A673 (cell line): ENCODE measurements at regions not wholly inside any gene's neighbourhood (a gene's known extent, or its start where the extent isn't known, plus 50 kb on each side); places are given as distances from the start of the nearest gene placed in this dataset.

Experiments used
- BruUV-seq: library from RNA; stranded (reverse); fragments of 400-500 nt; replicated peaks from 2 replicates; lab custom pipeline; 2021; lab: Mats Ljungman, UMichigan
- CTCF ChIA-PET: fragments of 300-600 bp; sonication (Branson Sonifier 250); formaldehyde crosslinking; loops from one replicate; lab custom pipeline; 2022; ENCODE audit warnings: antibody characterized with exemption; lab: Charles Lee
- POLR2A ChIA-PET: fragments of 300-600 bp; sonication (Branson Sonifier 250); formaldehyde crosslinking; loops from one replicate; lab custom pipeline; 2022; ENCODE audit warnings: antibody characterized with exemption; ENCODE audit not compliant: low non-redundant PET; lab: Charles Lee
- DNase-seq: peaks from one replicate; pipeline ENCODE4 v3.0.0-alpha.2; 2015; ENCODE audit warnings: low spot score
- H3K27ac ChIP-seq: fragments of 200-600 bp; sonication (generic); 2 replicates; pipeline ENCODE4 v1.5.1; 2016; ENCODE audit warnings: mixed run types, low read depth, mild to moderate bottlenecking, mixed read lengths, antibody characterized with exemption, low read length; ENCODE audit not compliant: poor library complexity, severe bottlenecking
- H3K27me3 ChIP-seq: fragments of 200-600 bp; sonication (generic); replicated peaks from 2 replicates; pipeline ENCODE4 v1.6.1; 2017; ENCODE audit warnings: mixed run types, low read depth, mild to moderate bottlenecking, mixed read lengths, antibody characterized with exemption, low read length; ENCODE audit not compliant: insufficient read depth, poor library complexity
- H3K36me3 ChIP-seq: fragments of 200-600 bp; sonication (generic); 2 replicates; pipeline ENCODE4 v1.6.1; 2016; ENCODE audit warnings: mixed run types, mild to moderate bottlenecking, mixed read lengths, antibody characterized with exemption, low read length; ENCODE audit not compliant: insufficient read depth, poor library complexity, severe bottlenecking
- H3K4me1 ChIP-seq: fragments of 200-600 bp; sonication (generic); 2 replicates; pipeline ENCODE4 v1.6.1; 2017; ENCODE audit warnings: mixed run types, mild to moderate bottlenecking, mixed read lengths, antibody characterized with exemption, low read length; ENCODE audit not compliant: insufficient read depth, poor library complexity, severe bottlenecking
- H3K4me3 ChIP-seq: fragments of 200-600 bp; sonication (generic); 2 replicates; pipeline ENCODE4 v1.5.1; 2016; ENCODE audit warnings: low read depth, mixed run types, mild to moderate bottlenecking, mixed read lengths, low read length; ENCODE audit not compliant: poor library complexity, severe bottlenecking
- H3K9me3 ChIP-seq: fragments of 200-600 bp; sonication (generic); 2 replicates; pipeline ENCODE4 v1.6.1; 2016; ENCODE audit warnings: mixed run types, low read depth, mild to moderate bottlenecking, mixed read lengths, antibody characterized with exemption, low read length; ENCODE audit not compliant: poor library complexity, severe bottlenecking
- CTCF ChIP-seq: fragments of 300-800, 200-600 bp; sonication (generic); conservative IDR thresholded peaks from 2 replicates; pipeline ENCODE4 v1.5.1; 2017; ENCODE audit warnings: low read depth, mild to moderate bottlenecking, antibody characterized with exemption, low read length, moderate library complexity, mixed read lengths
- EZH2 ChIP-seq: fragments of 200-600 bp; sonication (generic); IDR thresholded peaks from 2 replicates; pipeline ENCODE4 v1.6.1; 2017; ENCODE audit warnings: borderline replicate concordance, low read depth, mild to moderate bottlenecking, mixed read lengths, antibody characterized with exemption, low read length; ENCODE audit not compliant: poor library complexity, severe bottlenecking
- intact Hi-C: fragments of 100-400 bp; cut with micrococcal nuclease; formaldehyde crosslinking; loops from one replicate; pipeline ENCODE4 v1.10.0; 2022; ENCODE audit not compliant: unreplicated experiment

- Histone ChIP-seq H3K27ac (peak overlapping the region; percentile 96), H3K27me3 (no peaks in the 10 kb centered on the region), H3K36me3 (no peaks in the 10 kb centered on the region), H3K4me1 (peaks cover 63% of the 10 kb centered on the region), H3K9me3 (no peaks in the 10 kb centered on the region), H3K4me3 (peak overlapping the region; percentile 40)
- TF ChIP-seq CTCF, result no peak
- TF ChIP-seq EZH2, result no peak
- POLR2A ChIA-PET, result no interaction called here
- BruUV-seq, result no TSS peak
- DNase-seq, result no peak
- intact Hi-C loops, result loop anchor here (2.0 to 5.0 kb wide), 3 partner anchors 55 to 519 kb away; no protein-coding TSS in a partner anchor
- CTCF ChIA-PET, result interaction anchor here (1.0 kb wide), 1 partner anchor 57 kb away, joined by 4 read pairs; no protein-coding TSS in a partner anchor
Observed at GRCh38 chrX:46319750-46320149, 225.5 kb downstream of the ZNF674 start.

GRCh38 chrX:46318551-46318950 lies 226.7 kb downstream of the ZNF674 start:
- CTCF ChIA-PET, result interaction anchor here (0.7 kb wide), 1 partner anchor 1207 kb away, joined by 3 read pairs; no protein-coding TSS in a partner anchor
- TF ChIP-seq EZH2 (no peak), CTCF (no peak)
- Histone ChIP-seq H3K36me3 (no peaks in the 10 kb centered on the region), H3K9me3 (no peaks in the 10 kb centered on the region), H3K27ac (peak overlapping the region; percentile 96), H3K4me3 (no peak overlapping the region), H3K27me3 (no peaks in the 10 kb centered on the region), H3K4me1 (peaks cover 53% of the 10 kb centered on the region)
- DNase-seq, result peak; percentile 96
- intact Hi-C loops, result loop anchor here (2.0 to 5.0 kb wide), 3 partner anchors 56 to 518 kb away; no protein-coding TSS in a partner anchor
- POLR2A ChIA-PET, result interaction anchor here (0.7 kb wide), 1 partner anchor 18 kb away, joined by 3 read pairs; no protein-coding TSS in a partner anchor
- BruUV-seq, result no TSS peak

GRCh38 chrX:46317163-46317562 lies 228.1 kb downstream of the ZNF674 start:
- POLR2A ChIA-PET, result no interaction called here
- peak; percentile 36 for DNase-seq
- Histone ChIP-seq H3K27ac (peak overlapping the region; percentile 92), H3K4me1 (peaks cover 51% of the 10 kb centered on the region), H3K4me3 (no peak overlapping the region), H3K9me3 (no peaks in the 10 kb centered on the region), H3K36me3 (no peaks in the 10 kb centered on the region), H3K27me3 (no peaks in the 10 kb centered on the region)
- TF ChIP-seq CTCF, result no peak
- no TSS peak for BruUV-seq
- intact Hi-C loops, result loop anchor here (5.0 kb wide), 1 partner anchor 495 kb away; no protein-coding TSS in a partner anchor
- CTCF ChIA-PET, result no interaction called here
